SU-DHL-6 (cell line): ENCODE measurements at regions not wholly inside any gene's neighbourhood (a gene's known extent, or its start where the extent isn't known, plus 50 kb on each side); places are given as distances from the start of the nearest gene placed in this dataset.

Source experiments
- H2AFZ ChIP-seq: fragments of 200-600 bp; sonication (generic); 2 replicates; pipeline ENCODE4 v1.6.1; 2014; ENCODE audit warnings: low read depth, mild to moderate bottlenecking, moderate library complexity, mixed read lengths, antibody characterized with exemption, low read length; ENCODE audit not compliant: severe bottlenecking
- H3F3A ChIP-seq: fragments of 200-600 bp; shearing (Covaris generic); 2 replicates; pipeline ENCODE4 v1.6.0; 2016; ENCODE audit warnings: antibody characterized with exemption, mild to moderate bottlenecking; ENCODE audit not compliant: insufficient read depth
- H3K27ac ChIP-seq: fragments of 200-600 bp; sonication (generic); 2 replicates; pipeline ENCODE4 v1.5.1; 2016; ENCODE audit warnings: low read depth, mild to moderate bottlenecking, low read length, moderate library complexity, mixed read lengths
- H3K27me3 ChIP-seq: fragments of 200-600 bp; sonication (generic), shearing (Covaris generic); 2 replicates; pipeline ENCODE4 v1.6.0; 2014; ENCODE audit warnings: mild to moderate bottlenecking, low read length
- H3K36me3 ChIP-seq: fragments of 200-600 bp; sonication (generic); 2 replicates; pipeline ENCODE4 v1.6.1; 2014; ENCODE audit warnings: mild to moderate bottlenecking, low read length, mixed read lengths
- H3K4me2 ChIP-seq: fragments of 300-600, 200-600 bp; shearing (Covaris generic), sonication (generic); 2 replicates; pipeline ENCODE4 v1.6.0; 2014; ENCODE audit warnings: low read length, low read depth, mild to moderate bottlenecking; ENCODE audit not compliant: poor library complexity, severe bottlenecking
- H3K4me3 ChIP-seq: fragments of 200-600 bp; sonication (generic); 2 replicates; pipeline ENCODE4 v1.5.1; 2014; ENCODE audit warnings: antibody characterized with exemption, low read length, mild to moderate bottlenecking, mixed read lengths; ENCODE audit not compliant: insufficient read depth, poor library complexity, severe bottlenecking
- H3K79me2 ChIP-seq: fragments of 200-600 bp; sonication (generic); 2 replicates; pipeline ENCODE4 v1.6.1; 2014; ENCODE audit warnings: mild to moderate bottlenecking, low read length, moderate library complexity; ENCODE audit not compliant: insufficient read depth
- H3K9ac ChIP-seq: fragments of 200-600 bp; sonication (generic); 2 replicates; pipeline ENCODE4 v1.7.0; 2014; ENCODE audit warnings: mild to moderate bottlenecking, low read length
- H3K9me2 ChIP-seq: fragments of 200-600 bp; sonication (generic); replicated peaks from 2 replicates; pipeline ENCODE4 v1.6.1; 2014; ENCODE audit warnings: low read length; ENCODE audit not compliant: insufficient read depth
- H3K9me3 ChIP-seq: fragments of 200-600 bp; sonication (generic); 2 replicates; pipeline ENCODE4 v1.6.1; 2014; ENCODE audit warnings: low read length, mixed read lengths; ENCODE audit not compliant: insufficient read depth
- H4K20me1 ChIP-seq: fragments of 200-600 bp; sonication (generic); 2 replicates; pipeline ENCODE4 v1.6.1; 2014; ENCODE audit warnings: low read depth, mild to moderate bottlenecking, antibody characterized with exemption, low read length, moderate library complexity, mixed read lengths
- CTCF ChIP-seq: fragments of 200-600 bp; sonication (generic); IDR thresholded peaks from one replicate; pipeline ENCODE4 v1.5.1; 2017; ENCODE audit warnings: antibody characterized with exemption, mild to moderate bottlenecking, low read length, moderate library complexity; ENCODE audit not compliant: insufficient read depth, poor library complexity, severe bottlenecking
- EZH2phosphoT487 ChIP-seq: fragments of 200-600 bp; sonication (generic), shearing (Covaris generic); conservative IDR thresholded peaks from 2 replicates; pipeline ENCODE4 v1.6.1; 2018; ENCODE audit warnings: mild to moderate bottlenecking, antibody characterized with exemption, low read length, moderate library complexity, mixed read lengths

GRCh38 chr4:152050106-152050505, 289.3 kb upstream of the GATB start:
- no peak overlapping the region for H3K27ac ChIP-seq
- H3K9ac ChIP-seq: no peak overlapping the region
- H3K9me2 ChIP-seq: no peaks in the 10 kb centered on the region
- no peaks in the 10 kb centered on the region for H3K79me2 ChIP-seq
- H3F3A ChIP-seq: no peaks in the 10 kb centered on the region
- H3K36me3 ChIP-seq: no peaks in the 10 kb centered on the region
- H3K9me3 ChIP-seq: no peaks in the 10 kb centered on the region
- TF ChIP-seq EZH2phosphoT487: no peak
- no peak for TF ChIP-seq CTCF
- H4K20me1 ChIP-seq: no peaks in the 10 kb centered on the region
- H3K4me2 ChIP-seq: no peak overlapping the region
- H2AFZ ChIP-seq: no peak overlapping the region
- H3K27me3 ChIP-seq: no peaks in the 10 kb centered on the region
- H3K4me3 ChIP-seq: no peak overlapping the region

GRCh38 chr4:152047451-152047850, 286.6 kb upstream of the GATB start:
- Histone ChIP-seq H3K79me2 (no peaks in the 10 kb centered on the region), H3K9me2 (no peaks in the 10 kb centered on the region), H3K27me3 (no peaks in the 10 kb centered on the region), H2AFZ (no peak overlapping the region), H4K20me1 (no peaks in the 10 kb centered on the region), H3K27ac (no peak overlapping the region), H3K9ac (no peak overlapping the region), H3K36me3 (no peaks in the 10 kb centered on the region), H3K4me3 (no peak overlapping the region), H3K9me3 (no peaks in the 10 kb centered on the region), H3K4me2 (no peak overlapping the region), H3F3A (no peaks in the 10 kb centered on the region)
- TF ChIP-seq CTCF (no peak), EZH2phosphoT487 (no peak)

- H3K79me2 ChIP-seq: no peaks in the 10 kb centered on the region
- H2AFZ ChIP-seq: no peak overlapping the region
- no peak overlapping the region for H3K4me3 ChIP-seq
Observed at GRCh38 chr4:152045807-152046571, 285.2 kb upstream of the GATB start.

More at GRCh38 chr4:152045807-152046571, 285.2 kb upstream of the GATB start:
- Histone ChIP-seq H3F3A (no peaks in the 10 kb centered on the region), H3K9me3 (no peaks in the 10 kb centered on the region), H3K27me3 (no peaks in the 10 kb centered on the region), H3K36me3 (no peaks in the 10 kb centered on the region), H3K4me2 (no peak overlapping the region), H4K20me1 (no peaks in the 10 kb centered on the region), H3K9me2 (no peaks in the 10 kb centered on the region), H3K9ac (no peak overlapping the region), H3K27ac (no peak overlapping the region)
- TF ChIP-seq CTCF: no peak
- TF ChIP-seq EZH2phosphoT487: no peak
